Gastrocnemius medialis (tissue), 4 donors: ENCODE measurements at regions not wholly inside any gene's neighbourhood (a gene's known extent, or its start where the extent isn't known, plus 50 kb on each side); places are given as distances from the start of the nearest gene placed in this dataset.

Source experiments
- ATAC-seq, 2 donors: fragments of 150-250 bp; one replicate each; pipeline ENCODE4 v1.9.1; 2016
- DNase-seq, 2 donors: peaks; one replicate each; pipeline ENCODE4 v3.0.0-alpha.2; 2019
- H3K27ac ChIP-seq, 4 donors: fragments of 200-600 bp; sonication (generic); 1 replicate in 1 of 4; 2 replicates in 3 of 4; pipeline ENCODE4 v1.5.1; 2016 to 2018; ENCODE audit warnings: mild to moderate bottlenecking in 2 of 4, moderate library complexity in 1 of 4
- H3K27me3 ChIP-seq, 3 donors: fragments of 200-600 bp; sonication (generic) in 2 of 3; 1 replicate in 1 of 3; 2 replicates in 2 of 3; pipeline versions ENCODE4 v1.5.1 to v1.6.0; 2016 to 2019; ENCODE audit warnings: mild to moderate bottlenecking in 1 of 3, moderate library complexity in 1 of 3
- H3K36me3 ChIP-seq, 2 donors: fragments of 200-600 bp; sonication (generic) in 1 of 2; one replicate each; pipeline ENCODE4 v1.5.1; 2017 to 2018
- H3K4me1 ChIP-seq, 2 donors: fragments of 200-600 bp; sonication (generic) in 1 of 2; one replicate each; pipeline ENCODE4 v1.5.1; 2016 to 2017; ENCODE audit warnings: mild to moderate bottlenecking in 2 of 2
- H3K4me3 ChIP-seq, 4 donors: fragments of 200-600 bp; sonication (generic) in 3 of 4; 1 replicate in 1 of 4; 2 replicates in 3 of 4; pipeline ENCODE4 v1.5.1; 2016 to 2019; ENCODE audit warnings: mild to moderate bottlenecking in 2 of 4
- H3K9me3 ChIP-seq, 3 donors: fragments of 200-600 bp; sonication (generic) in 2 of 3; 1 replicate in 1 of 3; 2 replicates in 2 of 3; pipeline ENCODE4 v1.5.1; 2016 to 2019
- CTCF ChIP-seq, 5 experiments: fragments of 450-650 bp in 3 of 5; fragments of 200-600 bp in 2 of 5; sonication (generic) in 2 of 5; IDR thresholded peaks in 4 of 5; conservative IDR thresholded peaks in 1 of 5; 1 replicate in 4 of 5; 2 replicates in 1 of 5; pipeline ENCODE4 v1.5.1; 2016 to 2019; ENCODE audit warnings: antibody characterized with exemption in 5 of 5, mild to moderate bottlenecking in 3 of 5, moderate library complexity in 3 of 5
- POLR2A ChIP-seq, 2 donors: fragments of 450-650 bp; IDR thresholded peaks; one replicate each; pipeline ENCODE4 v1.6.1; 2017; ENCODE audit warnings: antibody characterized with exemption in 2 of 2, mild to moderate bottlenecking in 2 of 2, moderate library complexity in 2 of 2
- in situ Hi-C, 4 donors: fragments of 200-750 bp; cut with MboI; loops; one replicate each; pipeline versions ENCODE4 v1.15.0 to v1.8.0; 2017; ENCODE audit warnings: low sequenced_read_pairs in 4 of 4
- intact Hi-C: fragments of 100-400 bp; cut with DNase I; formaldehyde crosslinking; loops from one replicate; pipeline ENCODE4 v1.15.1; 2023; ENCODE audit warnings: low total_unique reads

- H3K27me3 ChIP-seq = no peaks in the 10 kb centered on the region
- intact Hi-C loops = no loop called here
- in situ Hi-C loops = no loop called here
- H3K4me3 ChIP-seq = no peak overlapping the region
- H3K4me1 ChIP-seq = peaks cover 0 to 15% of the 10 kb centered on the region in 2 donors
- ATAC-seq (peak; percentile 51 to 96), DNase-seq (no peak)
- no peak for TF ChIP-seq POLR2A (IDR thresholded peaks at IDR 0.05)
- no peak for TF ChIP-seq CTCF (IDR thresholded peaks at IDR 0.05 in 4 of 5, conservative IDR thresholded peaks at IDR 0.05 in 1 of 5)
- H3K9me3 ChIP-seq = no peaks in the 10 kb centered on the region
- H3K36me3 ChIP-seq = no peaks in the 10 kb centered on the region
- peak overlapping the region in 1 of 4 donors; percentile 32 for H3K27ac ChIP-seq
Observed at GRCh38 chr12:11967376-11968047, 103.2 kb upstream of the BCL2L14 start.

- intact Hi-C loops = no loop called here
- no peak overlapping the region for H3K4me3 ChIP-seq
- peaks cover 0 to 15% of the 10 kb centered on the region in 2 donors for H3K4me1 ChIP-seq
- TF ChIP-seq CTCF (IDR thresholded peaks at IDR 0.05 in 4 of 5, conservative IDR thresholded peaks at IDR 0.05 in 1 of 5) = no peak
- TF ChIP-seq POLR2A (IDR thresholded peaks at IDR 0.05) = no peak
- DNase-seq (no peak), ATAC-seq (no peak)
- H3K27ac ChIP-seq = peak overlapping the region in 1 of 4 donors; percentile 32
- no peaks in the 10 kb centered on the region for H3K27me3 ChIP-seq
- in situ Hi-C loops = no loop called here
- H3K9me3 ChIP-seq = no peaks in the 10 kb centered on the region
- no peaks in the 10 kb centered on the region for H3K36me3 ChIP-seq
Observed at GRCh38 chr12:11968048-11968383, 102.7 kb upstream of the BCL2L14 start.

- Histone ChIP-seq H3K4me3 (no peak overlapping the region), H3K4me1 (peaks cover 0 to 15% of the 10 kb centered on the region in 2 donors), H3K9me3 (no peaks in the 10 kb centered on the region), H3K27ac (no peak overlapping the region), H3K27me3 (no peaks in the 10 kb centered on the region), H3K36me3 (no peaks in the 10 kb centered on the region)
- no peak for TF ChIP-seq CTCF (IDR thresholded peaks at IDR 0.05 in 4 of 5, conservative IDR thresholded peaks at IDR 0.05 in 1 of 5)
- TF ChIP-seq POLR2A (IDR thresholded peaks at IDR 0.05) = no peak
- DNase-seq = no peak
- ATAC-seq = no peak
- in situ Hi-C loops = no loop called here
- intact Hi-C loops = no loop called here
Observed at GRCh38 chr12:11968516-11968915, 102.2 kb upstream of the BCL2L14 start.

GRCh38 chr12:11969437-11970154 is 101.1 kb upstream of the BCL2L14 start:
- intact Hi-C loops (no loop called here), in situ Hi-C loops (no loop called here)
- TF ChIP-seq CTCF (IDR thresholded peaks at IDR 0.05 in 4 of 5, conservative IDR thresholded peaks at IDR 0.05 in 1 of 5) = no peak
- ATAC-seq (no peak), DNase-seq (no peak)
- no peaks in the 10 kb centered on the region for H3K27me3 ChIP-seq
- no peaks in the 10 kb centered on the region for H3K9me3 ChIP-seq
- H3K27ac ChIP-seq = no peak overlapping the region
- no peak overlapping the region for H3K4me3 ChIP-seq
- H3K36me3 ChIP-seq = no peaks in the 10 kb centered on the region
- peaks cover 0 to 15% of the 10 kb centered on the region in 2 donors for H3K4me1 ChIP-seq
